Testis (tissue), 2 donors: ENCODE measurements at regions not wholly inside any gene's neighbourhood (a gene's known extent, or its start where the extent isn't known, plus 50 kb on each side); places are given as distances from the start of the nearest gene placed in this dataset.
"Not testable (repeated sequence)": the region's sequence is repeated elsewhere in the genome, so short reads cannot be mapped to it uniquely, and the experiment has no call there.

Experiments used
- CTCF ChIP-seq, 3 experiments: fragments of 450-650 bp in 2 of 3; fragments of 200-600 bp in 1 of 3; sonication (generic) in 1 of 3; IDR thresholded peaks; one replicate each; pipeline ENCODE4 v1.5.1; 2016 to 2019; ENCODE audit warnings: antibody characterized with exemption in 3 of 3, mild to moderate bottlenecking in 2 of 3, moderate library complexity in 1 of 3
- POLR2A ChIP-seq: fragments of 450-650 bp; IDR thresholded peaks from one replicate; pipeline ENCODE4 v1.6.1; 2017; ENCODE audit warnings: antibody characterized with exemption, mild to moderate bottlenecking, moderate library complexity

DNA sequence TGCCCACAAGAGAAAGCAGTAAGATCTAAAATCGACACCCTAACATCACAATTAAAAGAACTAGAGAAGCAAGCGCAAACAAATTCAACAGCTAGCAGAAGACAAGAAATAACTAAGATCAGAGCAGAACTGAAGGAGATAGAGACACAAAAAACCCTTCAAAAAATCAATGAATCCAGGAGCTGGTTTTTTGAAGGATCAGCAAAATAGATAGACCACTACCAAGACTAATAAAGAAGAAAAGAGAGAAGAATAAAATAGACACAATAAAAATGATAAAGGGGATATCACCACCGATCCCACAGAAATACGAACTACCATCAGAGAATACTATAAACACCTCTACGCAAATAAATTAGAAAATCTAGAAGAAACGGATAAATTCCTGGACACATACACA lies 110.0 kb upstream of the PPP1R9A start:
- TF ChIP-seq CTCF (IDR thresholded peaks at IDR 0.05); POLR2A: not testable (repeated sequence)
